ENCODE measurements at regions not wholly inside any gene's neighbourhood (a gene's known extent, or its start where the extent isn't known, plus 50 kb on each side); places are given as distances from the start of the nearest gene placed in this dataset.

- TF ChIP-seq CTCF (IDR thresholded peaks at IDR 0.05) = no peak
- ATAC-seq (no peak), DNase-seq (no peak)
- Histone ChIP-seq H3K4me3 (no peak overlapping the region), H3K9me3 (no peaks in the 10 kb centered on the region), H3K36me3 (ENCODE audit: low read depth) (no peaks in the 10 kb centered on the region), H3K4me1 (ENCODE audit: low read depth) (no peaks in the 10 kb centered on the region)
- intact Hi-C loops (cut with DNase I, micrococcal nuclease) = no loop called here
These were observed 140.3 kb upstream of the SLC8A1 start for GRCh38 chr2:40592218-40592617.

GRCh38 chr2:40606862-40607261 lies 155.0 kb upstream of the SLC8A1 start:
- ATAC-seq = no peak
- no peak for TF ChIP-seq CTCF (IDR thresholded peaks at IDR 0.05)
- Histone ChIP-seq H3K36me3 (ENCODE audit: low read depth) (no peaks in the 10 kb centered on the region), H3K9me3 (peaks cover 3% of the 10 kb centered on the region), H3K4me3 (no peak overlapping the region), H3K4me1 (ENCODE audit: low read depth) (no peaks in the 10 kb centered on the region)
- intact Hi-C loops (cut with DNase I, micrococcal nuclease) = no loop called here
- no peak for DNase-seq

- DNase-seq (no peak), ATAC-seq (no peak)
- H3K4me3 ChIP-seq = no peak overlapping the region
- intact Hi-C loops (cut with DNase I, micrococcal nuclease) = no loop called here
- TF ChIP-seq CTCF (IDR thresholded peaks at IDR 0.05) = no peak
- no peaks in the 10 kb centered on the region for H3K4me1 ChIP-seq (ENCODE audit: low read depth)
- H3K9me3 ChIP-seq = peaks cover 3% of the 10 kb centered on the region
- no peaks in the 10 kb centered on the region for H3K36me3 ChIP-seq (ENCODE audit: low read depth)
These were observed 159.3 kb upstream of the SLC8A1 start for GRCh38 chr2:40611196-40611595.

- ATAC-seq = no peak
- intact Hi-C loops (cut with DNase I, micrococcal nuclease) = no loop called here
- H3K9me3 ChIP-seq = no peaks in the 10 kb centered on the region
- TF ChIP-seq CTCF (IDR thresholded peaks at IDR 0.05) = no peak
- no peaks in the 10 kb centered on the region for H3K36me3 ChIP-seq (ENCODE audit: low read depth)
- H3K4me1 ChIP-seq (ENCODE audit: low read depth) = no peaks in the 10 kb centered on the region
- H3K4me3 ChIP-seq = no peak overlapping the region
- no peak for DNase-seq
These were observed 174.0 kb upstream of the SLC8A1 start for GRCh38 chr2:40625849-40626248.

- H3K9me3 ChIP-seq = no peaks in the 10 kb centered on the region
- no peak for TF ChIP-seq CTCF (IDR thresholded peaks at IDR 0.05)
- no peaks in the 10 kb centered on the region for H3K4me1 ChIP-seq (ENCODE audit: low read depth)
- no peak overlapping the region for H3K4me3 ChIP-seq
- no peak for ATAC-seq
- H3K36me3 ChIP-seq (ENCODE audit: low read depth) = no peaks in the 10 kb centered on the region
- no peak for DNase-seq
- intact Hi-C loops (cut with DNase I, micrococcal nuclease) = no loop called here
These were observed 176.7 kb upstream of the SLC8A1 start for GRCh38 chr2:40628556-40628955.

GRCh38 chr2:40629768-40630434 lies 178.0 kb upstream of the SLC8A1 start:
- ATAC-seq (no peak), DNase-seq (no peak)
- Histone ChIP-seq H3K4me3 (no peak overlapping the region), H3K4me1 (ENCODE audit: low read depth) (no peaks in the 10 kb centered on the region), H3K36me3 (ENCODE audit: low read depth) (no peaks in the 10 kb centered on the region), H3K9me3 (no peaks in the 10 kb centered on the region)
- intact Hi-C loops (cut with DNase I, micrococcal nuclease) = no loop called here
- no peak for TF ChIP-seq CTCF (IDR thresholded peaks at IDR 0.05)
